HG03521 (cell line): ENCODE measurements at regions not wholly inside any gene's neighbourhood (a gene's known extent, or its start where the extent isn't known, plus 50 kb on each side); places are given as distances from the start of the nearest gene placed in this dataset.
"Not testable (repeated sequence)": the region's sequence is repeated elsewhere in the genome, so short reads cannot be mapped to it uniquely, and the experiment has no call there.

Experiments
- ATAC-seq: cut with Tn5 transposase; IDR thresholded peaks from one replicate; pipeline ENCODE4 v1.9.1; 2021; ENCODE audit warnings: mild to moderate bottlenecking, moderate library complexity; ENCODE audit not compliant: unreplicated experiment

DNA sequence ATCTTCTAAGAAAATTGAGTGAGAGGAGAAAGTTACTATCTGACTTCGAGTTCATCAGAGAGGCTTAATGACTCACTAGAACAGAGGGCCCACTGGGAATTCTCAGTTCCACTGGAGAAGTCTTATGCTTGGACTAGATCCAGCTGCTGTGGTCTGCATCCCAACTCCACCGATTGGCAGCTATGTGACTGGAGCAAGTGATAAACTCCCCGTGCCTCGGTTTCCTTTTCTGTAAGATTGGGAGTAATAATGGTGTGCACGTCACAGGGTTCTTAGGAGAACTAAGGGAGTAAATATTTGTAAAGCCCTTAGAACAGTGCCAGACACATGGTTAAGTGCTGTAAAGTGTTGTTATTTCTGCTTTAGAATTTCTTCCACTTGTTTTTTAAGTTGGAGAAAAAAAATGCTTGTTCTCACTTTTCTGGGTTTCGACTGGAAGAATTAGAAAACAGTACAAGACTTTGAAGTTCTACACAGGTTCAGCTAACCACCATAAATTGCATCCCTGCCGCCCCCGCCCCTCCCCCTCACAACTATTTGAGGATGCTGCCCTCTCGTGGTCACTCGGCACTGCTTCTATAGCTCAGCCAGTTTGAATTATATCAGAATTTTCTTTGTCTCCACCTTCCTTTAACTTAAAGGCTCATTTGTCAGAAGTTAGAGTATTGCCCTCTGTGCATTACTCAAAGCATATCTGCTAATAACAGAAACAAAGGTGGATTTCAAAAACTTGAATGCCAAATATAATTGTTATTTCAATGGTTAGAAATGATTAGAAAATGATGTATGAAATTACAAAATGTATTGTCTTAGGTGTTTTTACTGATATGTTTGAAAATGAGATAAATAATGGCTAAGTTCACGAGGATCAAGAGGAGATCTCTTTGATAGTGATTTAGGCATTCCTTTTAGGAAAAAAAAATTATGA, 95.0 kb upstream of the IFNGR1 start:
- no peak for ATAC-seq

DNA sequence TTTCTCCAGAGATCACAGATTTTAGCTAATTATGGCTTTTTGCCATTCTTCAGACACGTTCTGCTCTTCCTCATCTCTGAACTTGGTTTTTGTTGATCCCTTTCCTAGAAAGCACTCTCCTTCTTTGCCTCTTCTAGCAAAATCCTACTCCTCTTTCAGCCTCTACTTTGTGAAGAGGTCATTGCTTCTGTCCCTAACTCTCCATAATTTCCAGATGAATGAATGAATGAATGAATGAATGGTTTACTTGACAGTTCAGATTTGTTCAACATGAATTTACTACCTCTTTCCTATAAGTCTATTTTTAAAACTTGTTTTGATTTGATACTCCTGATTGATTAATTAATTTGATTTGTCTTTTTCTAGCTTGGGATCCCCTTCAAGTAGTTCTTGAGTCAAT, 94.0 kb upstream of the IFNGR1 start:
- ATAC-seq, result no peak

DNA sequence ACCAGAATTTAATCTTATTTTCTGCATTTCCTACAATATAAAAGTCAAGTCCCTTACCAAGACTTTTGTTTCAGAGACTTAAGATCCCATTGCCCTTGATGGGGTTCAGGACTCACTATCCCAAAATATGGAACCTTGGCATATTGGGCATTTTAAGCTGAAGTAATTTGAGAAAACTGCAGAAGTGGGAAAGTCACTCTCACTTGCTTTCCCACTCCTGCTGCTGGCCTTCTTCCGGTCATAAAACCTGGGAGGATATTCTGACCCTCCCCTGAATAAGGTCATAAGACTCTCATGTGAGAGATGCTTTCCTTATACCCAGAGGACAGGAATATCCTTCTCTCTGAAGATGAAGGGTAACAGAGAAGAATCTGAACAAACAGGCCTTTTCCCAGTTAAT, 92.8 kb upstream of the IFNGR1 start:
- ATAC-seq, result no peak

DNA sequence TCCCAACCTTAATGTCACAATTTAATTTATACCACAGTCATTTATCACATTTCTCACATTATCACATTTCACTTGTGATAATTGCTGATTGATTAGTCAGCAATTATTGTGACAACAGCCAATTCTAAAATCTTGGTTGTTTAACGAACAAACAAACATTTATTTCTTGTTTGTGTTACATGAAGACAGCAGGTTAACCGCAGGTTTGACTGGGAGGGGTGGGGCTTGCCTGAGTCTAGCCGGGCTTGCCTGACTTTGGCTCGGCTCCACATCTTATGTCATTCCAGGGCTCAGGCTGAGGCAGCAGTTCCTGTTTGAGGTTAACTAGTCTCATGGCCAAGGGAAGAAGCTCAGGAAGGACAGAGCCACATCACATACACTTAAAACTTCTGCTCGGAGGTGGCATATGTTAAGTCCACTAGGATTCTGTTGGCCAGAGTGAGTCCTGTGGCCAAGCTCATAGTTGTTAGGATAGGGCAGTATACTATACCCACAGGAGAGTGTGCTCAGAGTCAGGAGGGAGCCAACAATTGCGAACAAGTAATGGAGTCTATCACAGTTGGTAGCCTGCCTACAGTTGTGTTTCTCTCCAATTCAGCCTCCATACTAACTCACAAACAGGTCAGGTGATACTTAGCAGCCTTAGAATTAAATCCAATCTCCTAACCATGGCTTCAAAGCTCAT, 90.0 kb upstream of the IFNGR1 start:
- no peak for ATAC-seq

DNA sequence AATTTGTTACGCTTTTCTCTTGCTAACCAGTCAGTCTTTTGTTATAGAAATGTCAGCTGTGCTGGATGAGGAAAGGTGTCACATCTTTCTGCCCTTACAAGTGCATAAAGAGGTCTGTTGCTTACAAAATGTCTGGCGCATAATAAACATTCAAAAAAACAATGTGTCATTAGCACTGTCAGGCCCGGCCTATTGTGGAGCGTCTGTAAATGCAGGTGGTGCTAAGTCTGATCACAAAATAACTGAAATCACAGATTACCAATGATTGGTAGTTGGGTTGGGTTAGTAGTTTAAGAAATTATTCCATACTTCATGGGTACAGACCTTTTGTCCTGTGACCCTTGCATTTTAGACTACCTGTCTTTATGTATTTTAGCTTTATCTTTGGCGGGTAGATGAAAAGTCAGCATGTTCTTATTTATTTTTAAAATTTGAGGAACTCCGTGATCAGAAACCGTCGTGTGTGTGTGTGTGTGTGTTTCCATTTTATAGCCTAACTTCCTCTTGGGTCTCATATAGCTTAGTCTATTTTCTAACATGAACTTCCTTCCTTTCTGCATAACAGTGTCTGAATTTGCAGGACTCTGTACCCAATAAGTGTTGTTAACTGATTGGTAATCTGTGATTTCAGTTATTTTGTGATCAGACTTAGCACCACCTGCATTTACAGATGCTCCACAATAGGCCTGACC, 88.1 kb upstream of the IFNGR1 start:
- no peak for ATAC-seq

DNA sequence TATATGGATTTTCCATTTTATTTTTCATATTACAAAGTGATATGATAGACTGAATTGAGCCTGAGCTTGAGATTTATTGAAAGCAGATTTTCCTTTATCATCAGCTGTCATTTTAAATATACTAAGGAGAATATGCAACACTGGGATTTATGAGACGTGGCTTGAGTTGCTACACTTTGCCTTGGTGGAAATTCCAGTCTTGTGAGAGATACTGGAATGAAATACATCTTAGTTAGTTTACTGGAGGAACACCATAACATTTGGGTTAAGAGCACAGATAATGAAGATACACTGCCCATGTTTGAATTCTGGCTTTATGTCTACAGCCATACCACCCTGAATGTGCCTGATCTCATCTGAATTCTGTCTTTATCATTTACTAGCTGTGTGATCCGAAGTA, 86.5 kb upstream of the IFNGR1 start:
- no peak for ATAC-seq

DNA sequence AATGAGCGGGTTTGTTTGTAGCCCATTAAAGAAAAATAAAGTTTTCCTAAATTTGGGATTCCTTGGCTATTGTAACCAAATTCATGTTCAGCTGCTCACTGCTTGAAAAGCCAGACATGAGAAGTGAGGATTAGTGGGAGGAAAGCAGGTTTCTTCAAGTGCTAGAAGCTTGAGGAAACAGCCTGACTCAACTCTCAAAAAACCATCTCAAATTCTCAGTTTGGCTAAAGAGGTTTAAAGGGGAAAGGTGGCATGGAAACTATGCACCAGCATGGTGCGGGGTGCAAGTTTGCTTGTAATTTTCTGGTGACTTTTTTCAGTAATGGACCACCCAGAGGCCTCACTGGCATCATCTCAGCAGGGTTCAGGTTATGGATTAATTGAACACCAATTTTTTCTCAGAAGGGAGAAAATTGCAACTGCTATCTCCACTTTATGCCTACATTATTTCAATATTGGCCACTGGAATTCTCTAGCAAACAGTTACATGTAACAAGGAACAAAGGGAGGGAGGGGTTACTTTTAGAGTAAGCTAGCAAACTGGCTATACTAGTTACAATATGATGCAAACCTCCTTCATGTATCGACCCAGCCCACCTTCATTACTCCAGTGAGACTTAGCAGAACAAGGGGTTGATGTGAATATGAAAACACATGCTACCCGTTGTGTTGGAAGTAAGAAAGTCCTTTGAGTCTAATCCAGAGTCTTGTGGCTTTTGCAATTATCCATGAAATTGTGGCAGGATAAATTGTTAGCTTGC, 85.0 kb upstream of the IFNGR1 start:
- ATAC-seq, result no peak

DNA sequence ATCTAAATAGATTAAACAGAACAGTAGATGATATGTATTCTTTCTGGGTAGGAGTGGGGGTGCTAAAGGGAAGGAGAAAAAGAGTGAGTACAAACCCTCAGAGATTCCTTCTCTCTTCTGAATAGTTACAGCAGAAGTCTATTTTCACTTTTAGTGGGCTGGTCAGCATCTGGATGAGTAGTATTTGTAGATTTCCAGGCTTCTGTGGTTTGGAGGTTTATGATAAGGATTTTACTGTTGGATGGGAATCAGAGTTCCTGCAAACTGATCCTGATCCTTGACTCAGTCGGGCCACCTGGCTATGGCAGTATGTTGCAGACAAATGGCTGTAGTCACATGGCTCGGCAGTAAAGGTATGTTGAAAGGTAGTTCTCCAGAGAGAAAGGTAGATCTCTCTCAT, 84.3 kb upstream of the IFNGR1 start:
- ATAC-seq, result no peak

DNA sequence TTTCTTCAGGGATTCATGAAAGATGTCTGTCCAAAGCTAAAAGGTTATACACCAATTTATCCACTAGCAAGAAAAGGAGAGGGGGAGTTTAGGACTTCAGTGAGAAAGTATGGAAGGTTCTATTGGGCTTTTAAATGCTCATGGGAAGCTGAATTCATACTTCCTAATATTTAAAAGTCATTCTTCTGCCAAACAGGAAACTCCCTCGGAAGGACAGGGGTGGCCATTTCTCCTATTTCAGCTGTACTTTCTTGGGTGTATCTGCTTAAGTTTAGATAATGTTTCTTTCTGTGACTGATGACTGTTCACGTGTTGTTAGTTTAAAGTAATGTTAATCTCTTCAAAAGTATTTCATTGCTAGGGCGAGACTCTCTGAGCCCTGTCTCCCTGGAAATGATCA, 80.5 kb upstream of the IFNGR1 start:
- no peak for ATAC-seq

DNA sequence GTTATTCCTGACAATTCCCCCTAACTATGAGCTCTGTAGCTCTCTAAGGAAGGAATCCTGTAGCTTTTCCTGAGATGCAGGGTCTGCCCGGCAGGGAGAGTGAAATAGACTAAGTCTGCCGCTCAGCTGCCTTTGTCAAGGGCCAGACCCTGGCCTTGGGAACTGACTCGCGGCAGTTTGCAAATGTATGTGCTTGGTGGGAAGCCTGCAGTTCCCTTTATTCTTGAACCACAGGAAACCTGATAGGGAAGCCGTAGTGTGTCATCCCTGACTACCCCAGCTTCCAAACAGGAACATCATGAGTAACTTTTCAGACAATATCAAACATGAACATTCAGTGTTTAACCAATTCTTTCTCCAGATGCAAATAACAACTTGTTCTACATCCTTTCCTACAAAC, 78.7 kb upstream of the IFNGR1 start:
- ATAC-seq, result no peak

DNA sequence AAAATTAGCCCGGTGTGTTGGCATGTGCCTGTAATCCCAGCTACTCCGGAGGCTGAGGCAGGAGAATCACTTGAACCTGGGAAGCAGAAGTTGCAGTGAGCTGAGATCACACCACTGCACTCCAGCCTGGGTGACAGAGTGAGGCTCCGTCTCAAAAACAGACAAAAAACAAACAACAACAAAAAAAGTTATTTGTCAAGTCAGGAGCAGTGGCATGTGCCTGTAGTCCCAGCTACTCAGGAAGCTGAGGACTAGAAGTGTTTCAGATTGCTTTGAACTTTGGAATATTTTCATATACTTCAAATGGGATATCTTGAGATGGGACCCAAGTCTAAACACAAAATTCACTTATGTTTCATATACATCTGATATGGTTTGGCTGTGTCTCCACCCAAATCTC, 73.1 kb upstream of the IFNGR1 start:
- ATAC-seq, result not testable (repeated sequence)

DNA sequence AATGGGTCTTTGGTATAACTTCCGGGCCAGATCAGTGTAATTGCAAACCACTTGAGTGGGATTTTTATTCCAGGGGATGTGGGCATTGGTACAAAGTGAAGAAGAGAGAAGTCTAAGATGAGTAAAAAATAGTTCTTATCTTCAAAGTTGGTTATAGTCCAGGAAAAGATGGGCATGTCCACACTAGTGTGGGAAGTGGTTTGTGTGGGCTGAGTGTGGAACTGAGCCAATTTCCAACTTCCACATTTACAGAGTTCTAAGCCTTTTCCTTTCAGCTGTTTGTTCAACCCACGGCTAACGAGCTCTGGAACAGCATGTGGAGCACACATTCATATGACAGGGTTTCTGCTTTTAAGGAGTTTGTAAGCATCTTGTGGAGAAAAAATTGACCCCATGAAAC, 72.3 kb upstream of the IFNGR1 start:
- no peak for ATAC-seq

DNA sequence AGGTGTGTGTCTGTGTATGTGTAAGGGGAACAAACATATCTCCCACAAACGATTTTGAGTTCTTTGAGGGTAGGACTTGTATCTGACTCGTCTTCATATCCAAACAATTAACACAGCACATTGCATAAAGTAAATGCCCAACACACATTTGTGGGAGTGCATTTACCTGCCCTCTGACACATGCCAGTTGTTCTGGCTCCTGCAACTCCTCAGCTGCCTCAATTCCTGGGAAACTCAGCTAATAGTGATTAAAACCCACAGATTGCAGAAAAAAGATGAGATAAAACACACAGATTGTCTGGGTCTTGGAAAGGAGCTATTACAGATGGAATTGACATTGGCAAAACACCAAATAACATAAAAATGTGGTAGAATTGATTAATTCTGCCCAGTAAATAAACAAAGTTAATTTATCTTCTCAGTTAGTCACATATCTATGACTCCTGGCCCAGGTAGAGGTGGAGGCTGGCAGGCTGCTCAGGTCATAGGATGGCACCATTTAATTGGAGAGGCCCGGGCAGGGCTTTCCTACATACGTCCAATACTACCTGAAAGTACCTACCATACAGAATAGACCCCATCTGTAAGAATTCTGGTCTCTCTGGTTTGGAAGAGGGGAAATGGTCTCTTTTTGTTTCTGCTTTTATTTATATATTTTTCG, 71.5 kb upstream of the IFNGR1 start:
- no peak for ATAC-seq

DNA sequence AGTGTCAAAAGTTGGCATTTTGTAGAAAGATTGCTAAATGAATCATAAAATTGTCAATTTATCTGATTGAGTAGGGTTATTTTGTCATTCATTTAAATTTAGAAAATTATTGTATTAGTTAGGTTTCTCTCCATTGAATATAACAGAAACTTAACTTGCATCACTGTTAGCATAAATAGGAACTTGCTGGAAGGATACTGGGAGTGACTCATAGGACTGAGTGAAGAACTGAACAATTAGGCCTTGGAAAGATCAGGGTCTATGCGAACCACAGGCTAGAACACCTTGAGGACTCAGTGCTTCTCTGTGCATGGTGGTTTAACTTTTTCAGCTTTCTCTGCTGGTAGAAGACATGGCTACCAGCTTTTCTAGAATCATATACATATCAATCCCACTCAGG, 67.7 kb upstream of the IFNGR1 start:
- no peak for ATAC-seq

DNA sequence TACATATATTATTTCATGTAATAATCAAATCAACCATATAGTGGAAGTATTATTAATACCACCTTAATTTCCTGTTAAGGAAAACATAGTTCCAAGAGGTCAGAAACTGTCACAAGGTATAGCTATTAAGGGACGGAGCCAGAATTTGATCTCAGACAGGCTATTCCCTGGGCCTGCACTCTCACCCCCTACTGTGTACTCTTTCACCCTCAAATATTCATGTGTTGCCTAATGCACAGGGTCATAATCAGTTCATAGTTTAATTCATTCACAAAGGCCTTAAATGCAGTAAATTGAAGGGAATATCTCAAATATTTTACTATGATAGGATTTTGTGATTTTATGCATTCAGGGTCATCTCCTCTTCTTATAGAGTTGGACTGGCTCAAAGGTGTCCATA, 67.2 kb upstream of the IFNGR1 start:
- ATAC-seq, result no peak

DNA sequence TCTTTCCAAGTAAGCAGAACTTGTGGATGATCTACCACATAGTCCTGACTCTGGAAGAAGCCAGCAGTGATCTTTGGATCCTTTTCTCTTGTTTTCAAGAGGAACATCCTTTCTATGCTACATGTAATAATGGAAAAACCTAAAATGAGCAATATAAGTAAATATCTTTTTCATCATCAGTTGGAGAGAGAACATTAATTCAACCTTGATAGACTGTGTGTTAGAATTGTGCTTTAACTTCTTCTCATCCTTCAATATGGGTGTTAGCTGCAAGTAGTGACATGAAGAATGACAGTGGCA, 65.6 kb upstream of the IFNGR1 start:
- ATAC-seq, result no peak

DNA sequence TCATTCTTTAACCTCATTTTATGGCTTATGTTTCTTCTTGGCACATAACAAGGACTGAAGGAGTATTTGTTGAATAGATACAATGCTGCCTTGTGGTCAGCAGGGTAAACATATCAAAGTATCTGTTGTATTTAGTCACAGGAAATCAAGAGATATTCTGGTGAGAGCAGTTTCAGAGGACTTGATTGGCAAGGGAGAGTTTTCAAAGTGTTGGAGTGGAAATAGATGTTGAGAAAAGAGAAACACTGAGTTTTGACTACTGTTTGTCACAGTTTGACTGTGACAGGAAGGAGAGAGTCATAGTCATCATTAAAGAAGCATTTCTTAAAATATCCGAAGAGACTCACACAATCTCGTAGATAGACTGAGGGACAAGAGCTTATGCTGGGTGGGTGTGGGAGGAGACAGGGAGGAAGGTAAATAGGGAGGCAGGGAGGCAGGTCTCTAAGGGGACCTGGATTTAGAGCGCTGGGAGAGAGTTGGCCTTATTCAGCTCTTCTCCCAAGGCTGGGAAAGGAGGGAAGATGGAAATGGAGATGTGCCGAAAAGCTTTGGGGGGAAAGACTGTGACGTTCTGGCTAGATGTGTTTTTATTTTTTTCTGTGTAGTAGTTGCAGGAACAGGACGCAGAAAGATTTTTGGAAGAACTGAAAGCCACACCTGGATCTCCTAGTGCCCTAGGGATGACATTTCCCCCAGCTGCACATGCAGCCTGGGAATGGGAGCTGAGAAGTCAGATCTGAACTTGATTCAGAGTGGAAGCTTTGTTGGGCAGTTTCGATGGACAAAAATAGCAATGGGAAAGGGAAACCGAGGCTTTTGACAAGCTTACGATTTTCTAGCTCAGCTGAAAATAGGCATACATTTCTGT, 65.0 kb upstream of the IFNGR1 start:
- ATAC-seq, result no peak

DNA sequence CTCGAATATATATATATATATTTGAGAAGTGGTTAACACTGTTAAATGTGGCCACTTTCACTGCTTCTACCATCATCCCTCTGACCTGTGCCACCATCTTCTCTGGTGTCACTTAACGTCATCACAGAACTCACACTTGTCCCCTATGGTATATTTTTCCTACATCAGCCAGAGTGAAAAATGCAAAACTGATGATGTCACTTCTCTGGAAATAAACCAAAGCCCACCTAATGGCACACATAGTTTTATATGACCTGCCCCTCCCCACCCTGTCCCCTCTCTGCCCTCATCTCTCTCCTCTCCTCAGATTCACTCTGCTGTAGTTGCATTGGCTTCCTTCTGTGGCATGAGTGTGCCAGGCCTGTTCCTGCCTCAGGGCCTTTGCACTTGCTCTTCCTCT, 63.9 kb upstream of the IFNGR1 start:
- ATAC-seq, result no peak

DNA sequence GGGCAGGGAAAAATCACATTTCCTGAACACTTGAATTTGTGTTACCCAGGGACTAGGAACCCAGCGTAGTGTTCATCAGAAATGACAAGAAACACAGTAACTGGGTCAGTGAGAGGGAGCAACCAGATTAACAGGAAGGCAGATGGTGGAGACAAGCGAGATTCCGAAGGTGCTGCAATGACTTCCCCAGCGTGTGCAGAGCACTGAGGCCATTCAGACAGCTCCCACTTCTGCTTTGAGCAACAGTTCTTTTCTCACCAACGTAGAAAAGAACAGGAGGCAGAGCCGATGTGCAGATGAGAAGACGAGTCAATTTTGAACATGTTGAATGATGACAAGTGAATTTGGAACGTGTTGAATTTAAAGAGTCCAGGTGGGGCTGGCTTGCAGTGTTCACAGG, 63.1 kb upstream of the IFNGR1 start:
- no peak for ATAC-seq

DNA sequence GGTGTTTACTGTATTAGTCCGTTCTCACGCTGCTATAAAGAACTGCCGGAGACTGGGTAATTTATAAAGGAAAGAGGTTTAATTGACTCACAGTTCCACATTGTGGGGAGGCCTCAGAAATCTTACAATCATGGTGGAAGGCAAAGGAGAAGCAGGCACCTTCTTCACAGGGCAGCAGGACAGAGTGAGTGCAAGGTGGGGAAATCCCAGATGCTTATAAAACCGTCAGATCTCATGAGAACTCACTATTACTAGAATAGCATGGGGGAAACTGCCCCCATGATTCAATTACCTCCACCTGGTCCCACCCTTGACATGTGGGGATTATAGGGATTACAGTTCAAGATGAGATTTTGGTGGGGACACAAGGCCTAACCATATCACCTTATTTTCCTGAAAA, 60.1 kb upstream of the IFNGR1 start:
- not testable (repeated sequence) for ATAC-seq
